ENCODE measurements at regions not wholly inside any gene's neighbourhood (a gene's known extent, or its start where the extent isn't known, plus 50 kb on each side); places are given as distances from the start of the nearest gene placed in this dataset.

DNA sequence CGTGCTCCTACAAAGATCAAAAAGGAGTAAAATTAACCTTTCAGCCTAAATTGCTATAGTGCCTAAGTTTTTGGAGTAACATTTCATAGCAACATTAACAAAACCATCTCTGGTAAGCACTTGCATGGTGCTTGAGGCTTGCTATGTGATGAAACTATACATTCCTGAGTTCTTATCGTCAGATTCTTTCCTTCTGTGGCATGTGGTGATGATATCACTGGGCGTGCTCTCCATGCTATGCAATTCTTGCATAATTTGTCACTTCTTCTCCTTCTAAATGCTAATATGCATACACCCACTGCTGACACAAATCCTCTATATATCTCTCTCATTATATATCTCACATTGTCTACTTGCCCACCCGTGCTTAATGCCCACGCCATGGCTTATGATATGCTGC, 2019.9 kb downstream of the MAT2B start (continued):
- TF ChIP-seq, protein P1, sequence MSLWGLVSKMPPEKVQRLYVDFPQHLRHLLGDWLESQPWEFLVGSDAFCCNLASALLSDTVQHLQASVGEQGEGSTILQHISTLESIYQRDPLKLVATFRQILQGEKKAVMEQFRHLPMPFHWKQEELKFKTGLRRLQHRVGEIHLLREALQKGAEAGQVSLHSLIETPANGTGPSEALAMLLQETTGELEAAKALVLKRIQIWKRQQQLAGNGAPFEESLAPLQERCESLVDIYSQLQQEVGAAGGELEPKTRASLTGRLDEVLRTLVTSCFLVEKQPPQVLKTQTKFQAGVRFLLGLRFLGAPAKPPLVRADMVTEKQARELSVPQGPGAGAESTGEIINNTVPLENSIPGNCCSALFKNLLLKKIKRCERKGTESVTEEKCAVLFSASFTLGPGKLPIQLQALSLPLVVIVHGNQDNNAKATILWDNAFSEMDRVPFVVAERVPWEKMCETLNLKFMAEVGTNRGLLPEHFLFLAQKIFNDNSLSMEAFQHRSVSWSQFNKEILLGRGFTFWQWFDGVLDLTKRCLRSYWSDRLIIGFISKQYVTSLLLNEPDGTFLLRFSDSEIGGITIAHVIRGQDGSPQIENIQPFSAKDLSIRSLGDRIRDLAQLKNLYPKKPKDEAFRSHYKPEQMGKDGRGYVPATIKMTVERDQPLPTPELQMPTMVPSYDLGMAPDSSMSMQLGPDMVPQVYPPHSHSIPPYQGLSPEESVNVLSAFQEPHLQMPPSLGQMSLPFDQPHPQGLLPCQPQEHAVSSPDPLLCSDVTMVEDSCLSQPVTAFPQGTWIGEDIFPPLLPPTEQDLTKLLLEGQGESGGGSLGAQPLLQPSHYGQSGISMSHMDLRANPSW (CRISPR knock-in tag; conservative IDR thresholded peaks at IDR 0.05; ENCODE audit: low read depth), result no peak
- TF ChIP-seq OVOL2 (CRISPR knock-in tag; IDR thresholded peaks at IDR 0.05; ENCODE audit: borderline replicate concordance), result no peak

DNA sequence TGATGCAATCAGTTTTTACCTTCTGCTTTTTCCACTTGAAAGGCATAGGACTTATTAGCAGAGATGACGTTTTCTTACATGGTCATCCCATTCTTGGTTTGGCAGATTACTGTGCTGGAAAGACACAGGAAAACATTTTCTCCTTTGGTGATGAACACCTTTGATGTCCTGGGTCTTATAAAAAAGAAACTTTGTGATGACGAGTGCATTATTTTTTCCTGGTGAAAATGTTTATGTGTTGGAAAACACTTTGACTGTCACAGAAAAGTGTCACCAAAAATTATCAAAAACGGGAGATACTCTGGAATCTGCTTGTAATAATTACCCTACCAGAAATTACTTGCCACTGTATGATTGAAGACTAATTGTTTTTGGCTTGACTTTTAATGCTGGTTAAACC, 2020.9 kb downstream of the MAT2B start:
- Mint-ChIP-seq H3K4me3 (no peak overlapping the region), H3K27ac (no peak overlapping the region), H3K27me3 (ENCODE audit: low read depth) (no peaks in the 10 kb centered on the region), H3K36me3 (peaks cover 34% of the 10 kb centered on the region), H3K4me1 (no peaks in the 10 kb centered on the region), H3K9me3 (peaks cover 44% of the 10 kb centered on the region)
- TF ChIP-seq, protein P2, sequence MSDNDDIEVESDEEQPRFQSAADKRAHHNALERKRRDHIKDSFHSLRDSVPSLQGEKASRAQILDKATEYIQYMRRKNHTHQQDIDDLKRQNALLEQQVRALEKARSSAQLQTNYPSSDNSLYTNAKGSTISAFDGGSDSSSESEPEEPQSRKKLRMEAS (CRISPR knock-in tag; IDR thresholded peaks at IDR 0.05), result no peak
- TF ChIP-seq, protein P3, sequence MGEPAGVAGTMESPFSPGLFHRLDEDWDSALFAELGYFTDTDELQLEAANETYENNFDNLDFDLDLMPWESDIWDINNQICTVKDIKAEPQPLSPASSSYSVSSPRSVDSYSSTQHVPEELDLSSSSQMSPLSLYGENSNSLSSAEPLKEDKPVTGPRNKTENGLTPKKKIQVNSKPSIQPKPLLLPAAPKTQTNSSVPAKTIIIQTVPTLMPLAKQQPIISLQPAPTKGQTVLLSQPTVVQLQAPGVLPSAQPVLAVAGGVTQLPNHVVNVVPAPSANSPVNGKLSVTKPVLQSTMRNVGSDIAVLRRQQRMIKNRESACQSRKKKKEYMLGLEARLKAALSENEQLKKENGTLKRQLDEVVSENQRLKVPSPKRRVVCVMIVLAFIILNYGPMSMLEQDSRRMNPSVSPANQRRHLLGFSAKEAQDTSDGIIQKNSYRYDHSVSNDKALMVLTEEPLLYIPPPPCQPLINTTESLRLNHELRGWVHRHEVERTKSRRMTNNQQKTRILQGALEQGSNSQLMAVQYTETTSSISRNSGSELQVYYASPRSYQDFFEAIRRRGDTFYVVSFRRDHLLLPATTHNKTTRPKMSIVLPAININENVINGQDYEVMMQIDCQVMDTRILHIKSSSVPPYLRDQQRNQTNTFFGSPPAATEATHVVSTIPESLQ (CRISPR knock-in tag; IDR thresholded peaks at IDR 0.05), result no peak
- TF ChIP-seq ZNF317 (CRISPR knock-in tag; IDR thresholded peaks at IDR 0.05; ENCODE audit: borderline replicate concordance, low read depth) (no peak), FOXJ3 (CRISPR knock-in tag; IDR thresholded peaks at IDR 0.05; ENCODE audit: borderline replicate concordance) (no peak), ZNF416 (CRISPR knock-in tag; IDR thresholded peaks at IDR 0.05) (no peak), TCF7 (CRISPR knock-in tag; IDR thresholded peaks at IDR 0.05; ENCODE audit: low read depth) (no peak), TEAD4 (CRISPR knock-in tag; IDR thresholded peaks at IDR 0.05) (no peak), TP53 (CRISPR knock-in tag; IDR thresholded peaks at IDR 0.05) (no peak), ETV6 (CRISPR knock-in tag; IDR thresholded peaks at IDR 0.05) (no peak), HMGA2 (CRISPR knock-in tag; IDR thresholded peaks at IDR 0.05) (no peak), RELA (CRISPR knock-in tag; IDR thresholded peaks at IDR 0.05; ENCODE audit: borderline replicate concordance) (no peak), GRHL2 (CRISPR knock-in tag; IDR thresholded peaks at IDR 0.05; ENCODE audit: insufficient replicate concordance, severe bottlenecking) (no peak), ATF1 (CRISPR knock-in tag; IDR thresholded peaks at IDR 0.05) (no peak), ZNF425 (CRISPR knock-in tag; conservative IDR thresholded peaks at IDR 0.05) (no peak)
- TF ChIP-seq, protein P4, sequence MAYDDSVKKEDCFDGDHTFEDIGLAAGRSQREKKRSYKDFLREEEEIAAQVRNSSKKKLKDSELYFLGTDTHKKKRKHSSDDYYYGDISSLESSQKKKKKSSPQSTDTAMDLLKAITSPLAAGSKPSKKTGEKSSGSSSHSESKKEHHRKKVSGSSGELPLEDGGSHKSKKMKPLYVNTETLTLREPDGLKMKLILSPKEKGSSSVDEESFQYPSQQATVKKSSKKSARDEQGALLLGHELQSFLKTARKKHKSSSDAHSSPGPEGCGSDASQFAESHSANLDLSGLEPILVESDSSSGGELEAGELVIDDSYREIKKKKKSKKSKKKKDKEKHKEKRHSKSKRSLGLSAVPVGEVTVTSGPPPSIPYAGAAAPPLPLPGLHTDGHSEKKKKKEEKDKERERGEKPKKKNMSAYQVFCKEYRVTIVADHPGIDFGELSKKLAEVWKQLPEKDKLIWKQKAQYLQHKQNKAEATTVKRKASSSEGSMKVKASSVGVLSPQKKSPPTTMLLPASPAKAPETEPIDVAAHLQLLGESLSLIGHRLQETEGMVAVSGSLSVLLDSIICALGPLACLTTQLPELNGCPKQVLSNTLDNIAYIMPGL (CRISPR knock-in tag; IDR thresholded peaks at IDR 0.05), result no peak
- TF ChIP-seq, protein P1 (CRISPR knock-in tag; conservative IDR thresholded peaks at IDR 0.05; ENCODE audit: low read depth), result no peak
- TF ChIP-seq, protein P5, sequence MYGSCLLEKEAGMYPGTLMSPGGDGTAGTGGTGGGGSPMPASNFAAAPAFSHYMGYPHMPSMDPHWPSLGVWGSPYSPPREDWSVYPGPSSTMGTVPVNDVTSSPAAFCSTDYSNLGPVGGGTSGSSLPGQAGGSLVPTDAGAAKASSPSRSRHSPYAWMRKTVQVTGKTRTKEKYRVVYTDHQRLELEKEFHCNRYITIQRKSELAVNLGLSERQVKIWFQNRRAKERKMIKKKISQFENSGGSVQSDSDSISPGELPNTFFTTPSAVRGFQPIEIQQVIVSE (CRISPR knock-in tag; IDR thresholded peaks at IDR 0.05; ENCODE audit: borderline replicate concordance), result no peak
- POLR2A ChIA-PET, result no interaction called here
- no peak for ATAC-seq
- DNase-seq (ENCODE audit: low spot score), result no peak
- CTCF ChIA-PET, result no interaction called here
